NCI-H345 (cell line): ENCODE measurements at regions not wholly inside any gene's neighbourhood (a gene's known extent, or its start where the extent isn't known, plus 50 kb on each side); places are given as distances from the start of the nearest gene placed in this dataset.

Experiments used
- DNase-seq: peaks from one replicate; lab custom pipeline; 2025; lab: John Stamatoyannopoulos, UW

GRCh38 chr6:43847741-43848630 lies 78.0 kb downstream of the VEGFA start:
- DNase-seq: no peak

- no peak for DNase-seq
These were observed 76.5 kb downstream of the VEGFA start for GRCh38 chr6:43846556-43846955.

- no peak for DNase-seq
These were observed 75.6 kb downstream of the VEGFA start for GRCh38 chr6:43845646-43846045.

- no peak for DNase-seq
These were observed 73.7 kb downstream of the VEGFA start for GRCh38 chr6:43843669-43844171.

- DNase-seq: no peak
These were observed 73.2 kb downstream of the VEGFA start for GRCh38 chr6:43843097-43843645.

GRCh38 chr6:43842231-43842794 lies 72.3 kb downstream of the VEGFA start:
- no peak for DNase-seq

- no peak for DNase-seq
These were observed 70.6 kb downstream of the VEGFA start for GRCh38 chr6:43840490-43841218.

GRCh38 chr6:43838276-43839036 lies 68.4 kb downstream of the VEGFA start:
- no peak for DNase-seq

GRCh38 chr6:43837507-43837906 lies 67.5 kb downstream of the VEGFA start:
- no peak for DNase-seq

GRCh38 chr6:43836507-43837240 lies 66.7 kb downstream of the VEGFA start:
- DNase-seq: no peak
